GM19099 (cell line): ENCODE measurements at regions not wholly inside any gene's neighbourhood (a gene's known extent, or its start where the extent isn't known, plus 50 kb on each side); places are given as distances from the start of the nearest gene placed in this dataset.

Experiments used
- POLR2A ChIP-seq: IDR thresholded peaks from 3 replicates; pipeline ENCODE4 v1.6.1; 2011; ENCODE audit warnings: low read depth; ENCODE audit not compliant: insufficient read length; ENCODE audit errors: extremely low read depth

GRCh38 chr13:22517544-22517943 is 663.2 kb upstream of the SGCG start:
- TF ChIP-seq POLR2A: no peak

GRCh38 chr13:22536851-22537250 is 643.9 kb upstream of the SGCG start:
- TF ChIP-seq POLR2A: no peak

- TF ChIP-seq POLR2A: no peak
Observed at GRCh38 chr13:22538400-22538799, 642.4 kb upstream of the SGCG start.

GRCh38 chr13:22549126-22549525 is 631.7 kb upstream of the SGCG start:
- TF ChIP-seq POLR2A: no peak

GRCh38 chr13:22561581-22561980 is 619.2 kb upstream of the SGCG start:
- no peak for TF ChIP-seq POLR2A

GRCh38 chr13:22562116-22562515 is 618.7 kb upstream of the SGCG start:
- TF ChIP-seq POLR2A: no peak

GRCh38 chr13:22563272-22563671 is 617.5 kb upstream of the SGCG start:
- no peak for TF ChIP-seq POLR2A

- TF ChIP-seq POLR2A: no peak
Observed at GRCh38 chr13:22569811-22570210, 611.0 kb upstream of the SGCG start.

- no peak for TF ChIP-seq POLR2A
Observed at GRCh38 chr13:22589880-22590279, 590.9 kb upstream of the SGCG start.

- no peak for TF ChIP-seq POLR2A
Observed at GRCh38 chr13:22592515-22592914, 588.3 kb upstream of the SGCG start.

GRCh38 chr13:22594041-22594440 is 586.7 kb upstream of the SGCG start:
- TF ChIP-seq POLR2A: no peak

GRCh38 chr13:22596171-22596863 is 584.5 kb upstream of the SGCG start:
- TF ChIP-seq POLR2A: no peak

- no peak for TF ChIP-seq POLR2A
Observed at GRCh38 chr13:22599156-22599555, 581.6 kb upstream of the SGCG start.

- TF ChIP-seq POLR2A: no peak
Observed at GRCh38 chr13:22618002-22618401, 562.8 kb upstream of the SGCG start.

GRCh38 chr13:22625691-22626090 is 555.1 kb upstream of the SGCG start:
- no peak for TF ChIP-seq POLR2A

- TF ChIP-seq POLR2A: no peak
Observed at GRCh38 chr13:22629374-22629773, 551.4 kb upstream of the SGCG start.

- no peak for TF ChIP-seq POLR2A
Observed at GRCh38 chr13:22642088-22642487, 538.7 kb upstream of the SGCG start.
